HG02798 (cell line): ENCODE measurements at regions not wholly inside any gene's neighbourhood (a gene's known extent, or its start where the extent isn't known, plus 50 kb on each side); places are given as distances from the start of the nearest gene placed in this dataset.

Experiments
- ATAC-seq: cut with Tn5 transposase; IDR thresholded peaks from one replicate; pipeline ENCODE4 v1.9.1; 2021; ENCODE audit warnings: mild to moderate bottlenecking; ENCODE audit not compliant: unreplicated experiment, poor library complexity

- ATAC-seq: no peak
These were observed 231.0 kb downstream of the SNX18 start for GRCh38 chr5:54748527-54748926.

DNA sequence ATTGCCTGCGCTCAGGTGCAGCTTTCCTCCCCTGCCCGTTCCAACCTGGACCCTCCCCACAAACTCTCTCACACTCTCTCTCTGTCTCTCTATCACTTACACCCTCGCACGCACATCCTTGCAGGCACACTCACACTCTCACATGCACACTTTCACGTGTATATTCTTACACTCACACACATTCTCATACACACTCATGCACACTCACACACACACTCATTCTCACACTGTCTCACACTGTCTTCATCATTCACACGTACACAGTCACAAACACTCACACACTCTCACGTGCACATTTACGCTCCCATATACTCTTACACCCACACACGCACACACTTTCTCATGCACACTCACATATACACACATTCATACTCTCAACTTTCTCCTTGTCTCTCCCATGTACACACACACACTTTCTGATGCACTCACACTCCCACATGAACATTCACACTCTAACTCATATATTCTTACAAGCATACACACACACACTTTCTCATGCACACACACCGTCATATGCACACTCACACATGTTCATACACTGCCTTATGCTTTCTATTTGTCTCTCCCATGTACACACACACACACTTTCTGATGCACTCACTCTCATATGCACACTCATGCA is 229.3 kb downstream of the SNX18 start:
- no peak for ATAC-seq

DNA sequence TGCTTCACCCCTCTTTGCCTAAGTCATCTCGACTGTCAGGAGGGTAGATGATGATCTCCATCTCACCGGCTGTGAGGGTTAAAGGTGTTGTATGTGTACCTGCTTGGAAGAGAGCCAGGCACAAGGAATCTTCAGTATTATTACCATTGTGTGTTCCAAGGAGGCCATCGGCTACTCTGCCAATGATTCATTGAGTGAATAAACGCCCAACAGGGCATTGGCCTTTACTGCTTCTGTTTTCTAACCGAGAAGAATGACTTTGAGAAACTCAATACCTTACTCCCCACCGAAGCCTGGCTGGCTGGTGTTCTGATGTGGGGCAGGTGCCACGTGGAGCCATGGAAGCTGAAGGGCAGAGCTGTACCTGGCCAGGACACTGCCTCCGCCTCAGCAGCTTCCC is 228.8 kb downstream of the SNX18 start:
- no peak for ATAC-seq

GRCh38 chr5:54745599-54745998 is 228.0 kb downstream of the SNX18 start:
- ATAC-seq: no peak

DNA sequence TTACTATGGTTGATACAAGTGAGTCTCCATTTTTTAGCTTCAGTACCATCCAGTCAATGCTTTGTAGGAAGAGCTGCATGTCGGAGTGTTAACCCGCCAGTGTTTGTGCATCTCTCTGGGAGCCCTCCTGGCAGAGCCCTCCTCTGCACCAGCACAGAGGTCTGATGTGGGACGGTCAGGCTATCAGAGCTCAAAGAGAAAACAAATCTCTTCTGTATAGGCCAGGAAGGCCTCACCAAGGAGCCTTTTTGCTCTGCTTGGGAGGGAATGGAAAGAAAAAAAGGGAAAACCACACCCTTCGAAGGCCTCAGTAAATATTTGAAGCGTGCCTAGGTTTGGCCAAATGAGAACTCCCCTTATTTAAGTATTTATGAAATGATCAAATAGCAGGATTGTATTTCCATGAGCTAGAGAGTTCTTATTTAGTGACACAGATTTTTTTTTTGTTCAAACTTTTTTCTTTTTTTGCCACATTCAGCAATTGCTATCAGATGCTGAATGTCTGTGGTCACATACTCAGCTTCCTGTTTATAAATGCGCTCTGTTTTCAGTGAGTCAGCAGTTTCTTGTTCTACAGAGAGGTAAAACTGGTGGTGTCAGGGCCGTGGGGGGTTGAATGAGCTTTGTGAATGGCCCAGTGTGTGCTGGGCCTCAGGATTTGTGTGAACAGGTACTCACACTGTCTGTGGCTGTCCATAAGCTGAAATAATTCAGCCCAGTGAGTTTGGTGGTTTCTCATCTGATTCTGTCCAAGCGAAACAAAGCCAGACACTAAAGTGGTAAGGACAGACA is 226.6 kb downstream of the SNX18 start:
- peak; percentile 67 for ATAC-seq

- ATAC-seq: no peak
These were observed 226.0 kb downstream of the SNX18 start for GRCh38 chr5:54743581-54743980.

GRCh38 chr5:54742417-54742891 is 224.9 kb downstream of the SNX18 start:
- no peak for ATAC-seq

DNA sequence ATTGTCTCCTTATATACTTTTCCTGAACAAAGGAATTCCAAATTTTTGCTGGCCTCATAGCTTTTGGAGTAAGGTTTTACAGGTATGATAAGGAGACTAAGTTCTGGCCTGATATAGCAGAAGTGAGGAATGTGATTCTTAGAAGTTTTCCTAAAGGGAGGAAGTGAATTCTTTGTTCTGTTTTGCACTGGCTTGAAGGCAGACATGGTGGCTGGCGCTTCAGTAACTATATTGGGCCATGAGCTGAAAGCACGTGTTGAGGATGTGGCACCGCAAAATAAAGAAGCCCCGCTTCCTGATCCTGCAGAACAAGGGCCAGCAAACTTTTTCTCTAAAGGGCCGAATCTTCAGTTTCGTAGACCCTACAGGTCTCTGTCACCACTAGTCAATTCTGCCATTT is 224.2 kb downstream of the SNX18 start:
- ATAC-seq: no peak

- ATAC-seq: no peak
These were observed 222.6 kb downstream of the SNX18 start for GRCh38 chr5:54740141-54740540.

DNA sequence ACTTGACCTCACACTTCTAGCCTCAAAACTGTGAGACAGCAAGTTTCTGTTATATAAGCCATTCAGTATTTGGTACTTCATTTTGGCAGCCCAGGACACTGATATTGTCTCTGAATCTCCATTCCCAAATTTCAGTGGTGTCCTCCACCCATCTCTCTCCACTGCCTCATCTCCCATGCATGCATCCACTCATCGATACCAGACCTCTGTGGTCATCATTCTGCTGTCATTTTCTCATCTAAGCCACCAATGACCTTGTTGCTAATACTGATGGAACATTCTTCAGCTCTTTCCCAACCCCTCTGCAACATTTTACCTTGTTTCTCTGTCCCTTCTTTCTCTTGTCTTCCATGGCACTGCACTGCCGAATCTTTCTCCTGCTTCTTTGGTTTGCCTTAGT is 221.8 kb downstream of the SNX18 start:
- ATAC-seq: no peak

DNA sequence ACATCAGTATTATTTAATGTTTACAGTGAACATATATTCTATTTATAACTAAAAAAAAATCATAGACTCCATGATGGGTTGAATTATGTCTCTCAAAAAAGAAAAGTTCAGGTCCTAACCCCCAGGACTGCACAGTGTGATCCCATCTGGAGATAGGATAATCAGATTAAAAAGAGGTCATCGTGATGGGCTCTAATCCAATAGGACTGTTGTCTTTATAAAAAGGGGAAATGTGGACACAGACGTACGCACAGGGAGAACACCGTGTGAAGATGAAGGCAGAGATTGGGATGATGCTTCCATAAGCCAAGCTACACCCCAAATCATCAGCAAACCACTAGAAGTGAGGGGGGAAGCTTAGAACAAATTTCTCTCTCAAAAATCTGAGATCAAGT is 221.4 kb downstream of the SNX18 start:
- no peak for ATAC-seq

DNA sequence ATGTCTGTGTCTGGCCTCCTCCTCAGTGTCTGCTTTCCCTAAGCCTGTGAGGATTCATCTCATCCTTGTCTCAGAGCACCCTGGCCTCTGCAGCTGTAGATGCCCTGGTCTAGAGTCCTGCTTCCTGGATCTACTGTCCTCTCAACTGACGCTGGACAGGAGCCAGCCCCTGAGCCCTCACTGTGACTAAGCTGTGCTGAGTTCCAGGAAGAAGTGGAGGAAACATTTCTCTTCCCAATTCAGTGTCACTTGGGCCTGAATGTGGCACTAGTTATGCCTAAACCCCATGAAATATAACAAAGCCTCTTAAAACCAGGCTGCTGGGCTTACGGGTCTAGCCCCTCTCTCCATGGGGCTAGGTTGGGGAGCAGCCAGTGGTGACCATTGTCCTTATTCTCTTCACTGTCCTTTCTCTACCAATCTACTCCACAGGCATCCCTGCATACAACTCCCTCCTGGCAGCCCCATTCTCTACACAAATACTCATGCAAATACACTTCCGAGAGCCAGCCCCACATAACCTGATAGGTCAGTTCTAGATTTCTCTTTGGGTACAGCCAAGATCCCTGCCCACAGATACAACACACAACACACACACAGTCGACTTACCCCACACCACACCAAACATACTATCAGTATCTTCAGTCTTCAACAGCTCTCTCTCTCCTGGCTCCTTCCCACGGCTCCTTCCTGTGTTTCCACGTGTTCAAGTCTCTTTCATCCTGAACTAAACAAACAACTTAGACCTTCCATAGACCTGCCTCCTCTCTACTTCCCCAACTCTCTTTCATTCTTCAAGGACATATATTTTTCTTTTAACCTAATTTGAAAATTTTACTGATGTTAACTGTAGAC is 220.8 kb downstream of the SNX18 start:
- ATAC-seq: no peak

- ATAC-seq: no peak
These were observed 218.6 kb downstream of the SNX18 start for GRCh38 chr5:54736003-54736797.

GRCh38 chr5:54733101-54733500 is 215.5 kb downstream of the SNX18 start:
- ATAC-seq: no peak

DNA sequence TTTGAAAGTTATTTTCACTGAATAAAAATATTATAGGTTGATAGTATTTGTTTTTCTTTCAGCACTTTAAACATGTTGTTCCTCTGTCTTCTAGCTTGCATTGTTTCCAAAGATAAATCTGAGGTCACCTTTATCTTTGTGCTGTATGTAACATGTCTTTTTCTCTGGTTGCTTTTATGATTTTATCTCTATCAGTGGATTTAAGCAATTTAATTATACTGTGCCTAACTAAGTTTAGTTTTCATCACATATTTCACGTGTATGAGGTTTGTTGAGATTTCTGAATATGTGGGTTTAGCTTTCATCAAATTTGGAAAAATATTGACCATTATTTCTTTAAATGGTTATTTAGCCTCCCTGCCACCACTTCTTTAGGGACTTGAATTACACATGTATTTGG is 214.5 kb downstream of the SNX18 start:
- ATAC-seq: no peak

DNA sequence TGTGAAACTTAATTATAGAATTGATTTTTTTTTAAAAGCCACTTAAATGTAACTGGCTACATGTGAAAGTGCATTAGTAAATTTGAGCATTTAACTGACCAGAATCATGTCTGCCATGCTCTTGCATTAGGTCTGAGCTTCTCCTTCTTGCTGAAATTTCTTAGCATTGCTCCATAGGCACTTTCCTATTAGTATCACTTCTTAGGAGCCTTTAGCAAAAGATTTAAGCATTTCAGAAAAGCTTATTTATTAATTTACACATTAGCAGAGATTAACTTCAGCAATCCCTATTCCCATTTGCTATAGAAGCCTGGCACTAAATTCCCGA is 211.0 kb downstream of the SNX18 start:
- ATAC-seq: no peak

GRCh38 chr5:54727874-54728587 is 210.5 kb downstream of the SNX18 start:
- ATAC-seq: no peak

GRCh38 chr5:54725391-54726280 is 208.1 kb downstream of the SNX18 start:
- ATAC-seq: no peak
